ENCODE measurements at regions not wholly inside any gene's neighbourhood (a gene's known extent, or its start where the extent isn't known, plus 50 kb on each side); places are given as distances from the start of the nearest gene placed in this dataset.

- no peak for TF ChIP-seq CTCF (IDR thresholded peaks at IDR 0.05)
- TF ChIP-seq ZFX (IDR thresholded peaks at IDR 0.05; ENCODE audit: borderline replicate concordance) = no peak
Measured at GRCh38 chr5:99119326-99119725, 190.5 kb upstream of the CHD1 start.
